AG09309 (cell line): ENCODE measurements at regions not wholly inside any gene's neighbourhood (a gene's known extent, or its start where the extent isn't known, plus 50 kb on each side); places are given as distances from the start of the nearest gene placed in this dataset.

Experiments used
- DNase-seq: peaks from one replicate; pipeline ENCODE4 v3.0.0-alpha.2; 2010; ENCODE audit warnings: low read depth
- H3K4me3 ChIP-seq: 2 replicates; pipeline ENCODE4 v1.5.1; 2011; ENCODE audit warnings: mild to moderate bottlenecking, low read depth, low read length, moderate library complexity; ENCODE audit not compliant: control insufficient read depth
- CTCF ChIP-seq: IDR thresholded peaks from 2 replicates; pipeline ENCODE4 v1.5.1; 2011; ENCODE audit warnings: mild to moderate bottlenecking, low read depth, low read length, inconsistent platforms; ENCODE audit not compliant: insufficient read depth, control insufficient read depth; ENCODE audit errors: missing control alignments

GRCh38 chr1:57672346-57673140 is 248.7 kb upstream of the DAB1 start:
- TF ChIP-seq CTCF, result no peak
- no peak for DNase-seq
- no peak overlapping the region for H3K4me3 ChIP-seq

- no peak overlapping the region for H3K4me3 ChIP-seq
- TF ChIP-seq CTCF, result no peak
These were observed 247.9 kb upstream of the DAB1 start for GRCh38 chr1:57671750-57672149.

GRCh38 chr1:57659804-57660203 is 235.9 kb upstream of the DAB1 start:
- H3K4me3 ChIP-seq, result no peak overlapping the region
- no peak for DNase-seq
- no peak for TF ChIP-seq CTCF

More at GRCh38 chr1:57671750-57672149, 247.9 kb upstream of the DAB1 start:
- no peak for DNase-seq

GRCh38 chr1:57655161-57655560 is 231.3 kb upstream of the DAB1 start:
- TF ChIP-seq CTCF, result no peak

GRCh38 chr1:57644667-57645066 is 220.8 kb upstream of the DAB1 start:
- DNase-seq, result no peak
- H3K4me3 ChIP-seq, result no peak overlapping the region
- no peak for TF ChIP-seq CTCF

More at GRCh38 chr1:57655161-57655560, 231.3 kb upstream of the DAB1 start:
- DNase-seq, result no peak
- H3K4me3 ChIP-seq, result no peak overlapping the region

- no peak for TF ChIP-seq CTCF
- DNase-seq, result no peak
- H3K4me3 ChIP-seq, result no peak overlapping the region
These were observed 214.4 kb upstream of the DAB1 start for GRCh38 chr1:57638239-57638638.
